GM12864 (cell line): ENCODE measurements at regions not wholly inside any gene's neighbourhood (a gene's known extent, or its start where the extent isn't known, plus 50 kb on each side); places are given as distances from the start of the nearest gene placed in this dataset.

Experiments used
- DNase-seq: peaks from one replicate; pipeline ENCODE4 v3.0.0-alpha.2; 2011; ENCODE audit warnings: low read depth
- H3K4me3 ChIP-seq: 2 replicates; pipeline ENCODE4 v1.5.1; 2011; ENCODE audit warnings: mild to moderate bottlenecking, low read depth, low read length, control low read depth
- TF ChIP-seq, protein P1 (sequence below): IDR thresholded peaks from 2 replicates; pipeline ENCODE4 v1.5.1; 2011; ENCODE audit warnings: low read depth, mild to moderate bottlenecking, moderate library complexity, low read length, control low read depth, inconsistent platforms; ENCODE audit errors: missing control alignments

GRCh38 chr6:14676977-14677781 lies 559.6 kb downstream of the CD83 start:
- H3K4me3 ChIP-seq, result no peak overlapping the region
- DNase-seq, result no peak
- TF ChIP-seq, protein P1, sequence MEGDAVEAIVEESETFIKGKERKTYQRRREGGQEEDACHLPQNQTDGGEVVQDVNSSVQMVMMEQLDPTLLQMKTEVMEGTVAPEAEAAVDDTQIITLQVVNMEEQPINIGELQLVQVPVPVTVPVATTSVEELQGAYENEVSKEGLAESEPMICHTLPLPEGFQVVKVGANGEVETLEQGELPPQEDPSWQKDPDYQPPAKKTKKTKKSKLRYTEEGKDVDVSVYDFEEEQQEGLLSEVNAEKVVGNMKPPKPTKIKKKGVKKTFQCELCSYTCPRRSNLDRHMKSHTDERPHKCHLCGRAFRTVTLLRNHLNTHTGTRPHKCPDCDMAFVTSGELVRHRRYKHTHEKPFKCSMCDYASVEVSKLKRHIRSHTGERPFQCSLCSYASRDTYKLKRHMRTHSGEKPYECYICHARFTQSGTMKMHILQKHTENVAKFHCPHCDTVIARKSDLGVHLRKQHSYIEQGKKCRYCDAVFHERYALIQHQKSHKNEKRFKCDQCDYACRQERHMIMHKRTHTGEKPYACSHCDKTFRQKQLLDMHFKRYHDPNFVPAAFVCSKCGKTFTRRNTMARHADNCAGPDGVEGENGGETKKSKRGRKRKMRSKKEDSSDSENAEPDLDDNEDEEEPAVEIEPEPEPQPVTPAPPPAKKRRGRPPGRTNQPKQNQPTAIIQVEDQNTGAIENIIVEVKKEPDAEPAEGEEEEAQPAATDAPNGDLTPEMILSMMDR, result no peak

- DNase-seq, result no peak
- TF ChIP-seq, protein P1, result no peak
- no peak overlapping the region for H3K4me3 ChIP-seq
These were observed 564.0 kb upstream of the JARID2 start for GRCh38 chr6:14681699-14682487.

DNA sequence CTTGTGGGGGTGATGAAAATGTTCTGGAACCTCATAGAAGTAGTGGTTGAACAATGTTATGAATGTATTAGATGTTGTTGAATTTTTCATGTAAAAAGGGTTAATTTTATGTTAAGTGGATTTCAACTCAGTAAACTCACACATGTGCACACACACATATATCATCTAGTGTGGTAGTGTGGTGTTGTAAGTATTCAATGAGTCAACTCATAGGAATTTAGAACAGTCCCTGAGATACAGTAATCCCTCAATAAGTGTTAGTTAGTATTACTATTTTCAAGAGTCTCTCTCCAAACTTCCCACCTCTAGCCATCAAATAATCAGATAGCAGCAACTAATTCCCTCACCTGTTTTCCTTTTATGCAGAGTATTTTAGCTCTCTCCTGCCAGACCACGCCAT lies 563.1 kb upstream of the JARID2 start:
- no peak overlapping the region for H3K4me3 ChIP-seq
- no peak for DNase-seq
- TF ChIP-seq, protein P1, result no peak

GRCh38 chr6:14689639-14690038 lies 556.2 kb upstream of the JARID2 start:
- TF ChIP-seq, protein P1, result no peak
- no peak overlapping the region for H3K4me3 ChIP-seq
- no peak for DNase-seq

DNA sequence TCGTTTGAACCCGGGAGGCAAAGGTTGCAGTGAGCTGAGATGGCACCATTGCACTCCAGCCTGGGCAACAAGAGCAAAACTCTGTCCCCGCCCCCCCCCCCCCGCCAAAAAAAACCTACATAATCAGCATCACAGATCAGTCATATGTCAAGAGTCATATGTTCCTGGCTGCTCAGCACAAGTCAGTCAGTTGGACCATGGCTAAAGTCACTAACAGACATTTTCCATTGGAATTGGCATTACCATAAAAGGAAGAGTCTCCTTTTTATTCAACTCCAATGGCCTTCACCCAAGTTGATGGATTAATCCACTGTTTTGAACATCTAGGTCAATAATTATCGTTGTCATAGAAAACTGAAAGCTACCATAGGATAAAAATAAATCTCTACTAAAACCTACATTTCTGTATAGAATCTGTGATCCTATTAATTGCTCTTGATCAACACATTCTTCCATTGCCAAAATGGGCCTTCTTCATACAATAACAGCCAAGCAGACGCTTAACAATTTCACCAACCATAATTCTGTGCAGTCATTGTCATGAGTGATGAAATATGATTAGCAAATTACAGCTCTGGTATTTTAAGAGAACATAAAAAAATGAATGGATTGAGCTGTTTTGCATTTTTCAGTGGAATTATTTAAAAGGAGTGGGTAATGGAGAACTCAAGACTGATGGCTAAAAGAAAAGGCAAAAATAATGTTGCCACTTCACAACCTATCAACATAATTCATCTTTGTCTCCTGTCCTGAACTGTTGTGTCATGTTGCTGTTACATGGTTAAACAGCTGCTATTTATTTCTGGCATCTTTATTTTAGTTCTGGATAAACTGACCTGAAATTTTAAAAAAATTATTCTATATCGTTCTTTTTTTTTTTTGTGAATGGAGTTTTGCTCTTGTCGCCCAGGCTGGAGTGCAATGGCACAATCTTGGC lies 555.5 kb upstream of the JARID2 start:
- TF ChIP-seq, protein P1, result no peak
- H3K4me3 ChIP-seq, result no peak overlapping the region
- DNase-seq, result no peak

- DNase-seq, result no peak
- TF ChIP-seq, protein P1, result no peak
- H3K4me3 ChIP-seq, result no peak overlapping the region
These were observed 553.7 kb upstream of the JARID2 start for GRCh38 chr6:14692208-14692607.
